ENCODE measurements at regions not wholly inside any gene's neighbourhood (a gene's known extent, or its start where the extent isn't known, plus 50 kb on each side); places are given as distances from the start of the nearest gene placed in this dataset.

GRCh38 chr5:13218518-13218917, 726.0 kb downstream of the DNAH5 start:
- no peaks in the 10 kb centered on the region for H3K36me3 ChIP-seq (ENCODE audit: control insufficient read depth in 4 of 4, insufficient read depth in 4 of 4, low read length in 3 of 4)
- no peaks in the 10 kb centered on the region for H3K27me3 ChIP-seq (replicated peaks in 2 of 5; ENCODE audit: control insufficient read depth in 4 of 5, insufficient read depth in 5 of 5, low read length in 4 of 5)
- no peaks in the 10 kb centered on the region for H3K9me3 ChIP-seq (ENCODE audit: control extremely low read depth in 1 of 5, control insufficient read depth in 4 of 5, insufficient read depth in 2 of 5, low read depth in 1 of 5, low read length in 4 of 5)
- no peak for DNase-seq
- WGBS (ENCODE audit: insufficient coverage), result 100% methylated on average over 2 of the region's 2 CpGs
- ChIA-PET CTCF (no interaction called here), POLR2A (no interaction called here)
- no peak overlapping the region for H3K27ac ChIP-seq (ENCODE audit: insufficient read depth in 1 of 2, low read depth in 1 of 2, low read length in 2 of 2, poor library complexity in 1 of 2, severe bottlenecking in 2 of 2)
- no peaks in the 10 kb centered on the region for H3K4me1 ChIP-seq (ENCODE audit: control extremely low read depth in 1 of 4, control insufficient read depth in 4 of 4, insufficient read depth in 4 of 4, low read length in 3 of 4)
- no peak overlapping the region for H3K4me3 ChIP-seq (ENCODE audit: control insufficient read depth in 1 of 7, extremely low read depth in 1 of 7, insufficient read depth in 4 of 7, low read depth in 2 of 7, low read length in 6 of 7)

- ChIA-PET POLR2A (no interaction called here), CTCF (no interaction called here)
- H3K9me3 ChIP-seq (ENCODE audit: control extremely low read depth in 1 of 5, control insufficient read depth in 4 of 5, insufficient read depth in 2 of 5, low read depth in 1 of 5, low read length in 4 of 5), result no peaks in the 10 kb centered on the region
- no peak overlapping the region for H3K27ac ChIP-seq (ENCODE audit: insufficient read depth in 1 of 2, low read depth in 1 of 2, low read length in 2 of 2, poor library complexity in 1 of 2, severe bottlenecking in 2 of 2)
- H3K27me3 ChIP-seq (replicated peaks in 2 of 5; ENCODE audit: control insufficient read depth in 4 of 5, insufficient read depth in 5 of 5, low read length in 4 of 5), result no peaks in the 10 kb centered on the region
- H3K4me1 ChIP-seq (ENCODE audit: control extremely low read depth in 1 of 4, control insufficient read depth in 4 of 4, insufficient read depth in 4 of 4, low read length in 3 of 4), result no peaks in the 10 kb centered on the region
- H3K4me3 ChIP-seq (ENCODE audit: control insufficient read depth in 1 of 7, extremely low read depth in 1 of 7, insufficient read depth in 4 of 7, low read depth in 2 of 7, low read length in 6 of 7), result no peak overlapping the region
- H3K36me3 ChIP-seq (ENCODE audit: control insufficient read depth in 4 of 4, insufficient read depth in 4 of 4, low read length in 3 of 4), result no peaks in the 10 kb centered on the region
- no peak for DNase-seq
- WGBS (ENCODE audit: insufficient coverage), result 100% methylated on average over 2 of the region's 2 CpGs
Measured at GRCh38 chr5:13217636-13218035, 726.9 kb downstream of the DNAH5 start.

GRCh38 chr5:13215806-13216205, 728.7 kb downstream of the DNAH5 start:
- CTCF ChIA-PET, result no interaction called here
- POLR2A ChIA-PET, result no interaction called here

GRCh38 chr5:13215370-13215769, 729.1 kb downstream of the DNAH5 start:
- CTCF ChIA-PET, result no interaction called here
- POLR2A ChIA-PET, result no interaction called here
- Histone ChIP-seq H3K9me3 (ENCODE audit: control extremely low read depth in 1 of 5, control insufficient read depth in 4 of 5, insufficient read depth in 2 of 5, low read depth in 1 of 5, low read length in 4 of 5) (no peaks in the 10 kb centered on the region), H3K4me1 (ENCODE audit: control extremely low read depth in 1 of 4, control insufficient read depth in 4 of 4, insufficient read depth in 4 of 4, low read length in 3 of 4) (no peaks in the 10 kb centered on the region), H3K27me3 (replicated peaks in 2 of 5; ENCODE audit: control insufficient read depth in 4 of 5, insufficient read depth in 5 of 5, low read length in 4 of 5) (no peaks in the 10 kb centered on the region), H3K4me3 (ENCODE audit: control insufficient read depth in 1 of 7, extremely low read depth in 1 of 7, insufficient read depth in 4 of 7, low read depth in 2 of 7, low read length in 6 of 7) (no peak overlapping the region), H3K36me3 (ENCODE audit: control insufficient read depth in 4 of 4, insufficient read depth in 4 of 4, low read length in 3 of 4) (no peaks in the 10 kb centered on the region), H3K27ac (ENCODE audit: insufficient read depth in 1 of 2, low read depth in 1 of 2, low read length in 2 of 2, poor library complexity in 1 of 2, severe bottlenecking in 2 of 2) (no peak overlapping the region)
- DNase-seq, result no peak
- WGBS (ENCODE audit: insufficient coverage), result 40% methylated on average over 1 of the region's 2 CpGs

More at GRCh38 chr5:13215806-13216205, 728.7 kb downstream of the DNAH5 start:
- Histone ChIP-seq H3K4me3 (ENCODE audit: control insufficient read depth in 1 of 7, extremely low read depth in 1 of 7, insufficient read depth in 4 of 7, low read depth in 2 of 7, low read length in 6 of 7) (no peak overlapping the region), H3K27me3 (replicated peaks in 2 of 5; ENCODE audit: control insufficient read depth in 4 of 5, insufficient read depth in 5 of 5, low read length in 4 of 5) (no peaks in the 10 kb centered on the region), H3K36me3 (ENCODE audit: control insufficient read depth in 4 of 4, insufficient read depth in 4 of 4, low read length in 3 of 4) (no peaks in the 10 kb centered on the region), H3K9me3 (ENCODE audit: control extremely low read depth in 1 of 5, control insufficient read depth in 4 of 5, insufficient read depth in 2 of 5, low read depth in 1 of 5, low read length in 4 of 5) (no peaks in the 10 kb centered on the region), H3K4me1 (ENCODE audit: control extremely low read depth in 1 of 4, control insufficient read depth in 4 of 4, insufficient read depth in 4 of 4, low read length in 3 of 4) (no peaks in the 10 kb centered on the region), H3K27ac (ENCODE audit: insufficient read depth in 1 of 2, low read depth in 1 of 2, low read length in 2 of 2, poor library complexity in 1 of 2, severe bottlenecking in 2 of 2) (no peak overlapping the region)
- no peak for DNase-seq

- POLR2A ChIA-PET, result no interaction called here
- no peak overlapping the region for H3K27ac ChIP-seq (ENCODE audit: insufficient read depth in 1 of 2, low read depth in 1 of 2, low read length in 2 of 2, poor library complexity in 1 of 2, severe bottlenecking in 2 of 2)
- H3K27me3 ChIP-seq (replicated peaks in 2 of 5; ENCODE audit: control insufficient read depth in 4 of 5, insufficient read depth in 5 of 5, low read length in 4 of 5), result no peaks in the 10 kb centered on the region
- CTCF ChIA-PET, result interaction anchor here (1.2 kb wide), 1 partner anchor 8 kb away, joined by 3 read pairs; no protein-coding TSS in a partner anchor
- no peak for DNase-seq
- H3K36me3 ChIP-seq (ENCODE audit: control insufficient read depth in 4 of 4, insufficient read depth in 4 of 4, low read length in 3 of 4), result no peaks in the 10 kb centered on the region
- H3K4me3 ChIP-seq (ENCODE audit: control insufficient read depth in 1 of 7, extremely low read depth in 1 of 7, insufficient read depth in 4 of 7, low read depth in 2 of 7, low read length in 6 of 7), result no peak overlapping the region
- no peaks in the 10 kb centered on the region for H3K4me1 ChIP-seq (ENCODE audit: control extremely low read depth in 1 of 4, control insufficient read depth in 4 of 4, insufficient read depth in 4 of 4, low read length in 3 of 4)
- 80% methylated on average over 1 of the region's 1 CpG for WGBS (ENCODE audit: insufficient coverage)
- no peaks in the 10 kb centered on the region for H3K9me3 ChIP-seq (ENCODE audit: control extremely low read depth in 1 of 5, control insufficient read depth in 4 of 5, insufficient read depth in 2 of 5, low read depth in 1 of 5, low read length in 4 of 5)
Measured at GRCh38 chr5:13214182-13214581, 730.3 kb downstream of the DNAH5 start.

GRCh38 chr5:13212886-13213285, 731.6 kb downstream of the DNAH5 start:
- no peak for DNase-seq
- ChIA-PET CTCF (interaction anchor here (1.2 kb wide), 1 partner anchor 9 kb away, joined by 3 read pairs; no protein-coding TSS in a partner anchor), POLR2A (no interaction called here)
- 100% methylated on average over 1 of the region's 4 CpGs for WGBS (ENCODE audit: insufficient coverage)
- Histone ChIP-seq H3K4me3 (ENCODE audit: control insufficient read depth in 1 of 7, extremely low read depth in 1 of 7, insufficient read depth in 4 of 7, low read depth in 2 of 7, low read length in 6 of 7) (no peak overlapping the region), H3K27ac (ENCODE audit: insufficient read depth in 1 of 2, low read depth in 1 of 2, low read length in 2 of 2, poor library complexity in 1 of 2, severe bottlenecking in 2 of 2) (no peak overlapping the region), H3K4me1 (ENCODE audit: control extremely low read depth in 1 of 4, control insufficient read depth in 4 of 4, insufficient read depth in 4 of 4, low read length in 3 of 4) (no peaks in the 10 kb centered on the region), H3K36me3 (ENCODE audit: control insufficient read depth in 4 of 4, insufficient read depth in 4 of 4, low read length in 3 of 4) (no peaks in the 10 kb centered on the region), H3K27me3 (replicated peaks in 2 of 5; ENCODE audit: control insufficient read depth in 4 of 5, insufficient read depth in 5 of 5, low read length in 4 of 5) (no peaks in the 10 kb centered on the region), H3K9me3 (ENCODE audit: control extremely low read depth in 1 of 5, control insufficient read depth in 4 of 5, insufficient read depth in 2 of 5, low read depth in 1 of 5, low read length in 4 of 5) (no peaks in the 10 kb centered on the region)

- no peak overlapping the region for H3K4me3 ChIP-seq (ENCODE audit: control insufficient read depth in 1 of 7, extremely low read depth in 1 of 7, insufficient read depth in 4 of 7, low read depth in 2 of 7, low read length in 6 of 7)
- ChIA-PET POLR2A (no interaction called here), CTCF (no interaction called here)
- WGBS (ENCODE audit: insufficient coverage), result no CpG with 5 or more reads among the region's 1 CpG
- H3K36me3 ChIP-seq (ENCODE audit: control insufficient read depth in 4 of 4, insufficient read depth in 4 of 4, low read length in 3 of 4), result no peaks in the 10 kb centered on the region
- H3K4me1 ChIP-seq (ENCODE audit: control extremely low read depth in 1 of 4, control insufficient read depth in 4 of 4, insufficient read depth in 4 of 4, low read length in 3 of 4), result no peaks in the 10 kb centered on the region
- H3K9me3 ChIP-seq (ENCODE audit: control extremely low read depth in 1 of 5, control insufficient read depth in 4 of 5, insufficient read depth in 2 of 5, low read depth in 1 of 5, low read length in 4 of 5), result no peaks in the 10 kb centered on the region
- H3K27ac ChIP-seq (ENCODE audit: insufficient read depth in 1 of 2, low read depth in 1 of 2, low read length in 2 of 2, poor library complexity in 1 of 2, severe bottlenecking in 2 of 2), result no peak overlapping the region
- no peaks in the 10 kb centered on the region for H3K27me3 ChIP-seq (replicated peaks in 2 of 5; ENCODE audit: control insufficient read depth in 4 of 5, insufficient read depth in 5 of 5, low read length in 4 of 5)
- no peak for DNase-seq
Measured at GRCh38 chr5:13211064-13211463, 733.4 kb downstream of the DNAH5 start.

- no peaks in the 10 kb centered on the region for H3K27me3 ChIP-seq (replicated peaks in 2 of 5; ENCODE audit: control insufficient read depth in 4 of 5, insufficient read depth in 5 of 5, low read length in 4 of 5)
- H3K4me1 ChIP-seq (ENCODE audit: control extremely low read depth in 1 of 4, control insufficient read depth in 4 of 4, insufficient read depth in 4 of 4, low read length in 3 of 4), result no peaks in the 10 kb centered on the region
- H3K36me3 ChIP-seq (ENCODE audit: control insufficient read depth in 4 of 4, insufficient read depth in 4 of 4, low read length in 3 of 4), result no peaks in the 10 kb centered on the region
- no peak overlapping the region for H3K27ac ChIP-seq (ENCODE audit: insufficient read depth in 1 of 2, low read depth in 1 of 2, low read length in 2 of 2, poor library complexity in 1 of 2, severe bottlenecking in 2 of 2)
- peaks cover 0 to 4% (median 0%) of the 10 kb centered on the region in 5 experiments for H3K9me3 ChIP-seq (ENCODE audit: control extremely low read depth in 1 of 5, control insufficient read depth in 4 of 5, insufficient read depth in 2 of 5, low read depth in 1 of 5, low read length in 4 of 5)
- ChIA-PET CTCF (no interaction called here), POLR2A (no interaction called here)
- no peak for DNase-seq
- H3K4me3 ChIP-seq (ENCODE audit: control insufficient read depth in 1 of 7, extremely low read depth in 1 of 7, insufficient read depth in 4 of 7, low read depth in 2 of 7, low read length in 6 of 7), result no peak overlapping the region
Measured at GRCh38 chr5:13207112-13207511, 737.4 kb downstream of the DNAH5 start.

Measured in common myeloid progenitor, CD34-positive (primary cell).